ENCODE measurements at regions not wholly inside any gene's neighbourhood (a gene's known extent, or its start where the extent isn't known, plus 50 kb on each side); places are given as distances from the start of the nearest gene placed in this dataset.

- TF ChIP-seq SOX6 (IDR thresholded peaks at IDR 0.05): no peak
- TF ChIP-seq GATA2 (CRISPR knock-in tag; IDR thresholded peaks at IDR 0.05): no peak
- TF ChIP-seq NR4A1 (CRISPR knock-in tag; IDR thresholded peaks at IDR 0.05): no peak
- no peak for TF ChIP-seq NR4A1 (tag; IDR thresholded peaks at IDR 0.05)
- no peak for TF ChIP-seq NFXL1 (CRISPR knock-in tag; IDR thresholded peaks at IDR 0.05)
- TF ChIP-seq ZNF146 (CRISPR knock-in tag; IDR thresholded peaks at IDR 0.05; ENCODE audit: unreplicated experiment): no peak
Observed at GRCh38 chr19:57028804-57029525, 90.8 kb upstream of the USP29 start (continued).

- H3K27me3 ChIP-seq (ENCODE audit: control insufficient read depth in 2 of 2, insufficient read depth in 2 of 2, low read length in 2 of 2): no peaks in the 10 kb centered on the region
- 0 out of 2 replicates have a peak, but pooled peaks cover 2% of the 10 kb centered on the region for H3K9me3 ChIP-seq (replicated peaks; ENCODE audit: control insufficient read depth, insufficient read depth, low read depth, low read length)
- H3K79me2 ChIP-seq (ENCODE audit: control insufficient read depth, insufficient read depth, low read length): no peaks in the 10 kb centered on the region
- no peak overlapping the region for H3K27ac ChIP-seq (ENCODE audit: extremely low read depth, low read depth, low read length)
- under 1% methylated on average over 12 of the region's 12 CpGs for WGBS (ENCODE audit: insufficient coverage, low coverage, missing lambda C conversion rate)
- POLR2A ChIA-PET: no interaction called here
- H4K20me1 ChIP-seq (replicated peaks; ENCODE audit: control insufficient read depth, insufficient read depth, low read length): no peaks in the 10 kb centered on the region
- TF ChIP-seq XRCC5 (IDR thresholded peaks at IDR 0.05; ENCODE audit: low read depth, low read length) (no peak), U2AF2 (optimal IDR thresholded peaks at IDR 0.05; ENCODE audit: low read depth, low read length) (no peak), GTF2E2 (tag; IDR thresholded peaks at IDR 0.05) (no peak), ZC3H8 (IDR thresholded peaks at IDR 0.05) (no peak)
- no peak overlapping the region for H3K4me2 ChIP-seq (ENCODE audit: insufficient read depth, low read length)
- no peak overlapping the region for H3K9ac ChIP-seq (ENCODE audit: insufficient read depth in 1 of 2, low read depth in 2 of 2, low read length in 2 of 2)
- in situ Hi-C loops (cut with MboI) (no loop called here), intact Hi-C loops (cut with micrococcal nuclease) (no loop called here)
- BruUV-seq (replicated peaks): no TSS peak
- no peak for ATAC-seq
- no peaks in the 10 kb centered on the region for H3K4me1 ChIP-seq (replicated peaks in 1 of 2; ENCODE audit: control insufficient read depth in 2 of 2, insufficient read depth in 2 of 2, low read length in 2 of 2)
- no peaks in the 10 kb centered on the region for H3K9me1 ChIP-seq (ENCODE audit: control insufficient read depth, insufficient read depth, low read length)
- H3K36me3 ChIP-seq (ENCODE audit: control insufficient read depth, insufficient read depth, low read length): no peaks in the 10 kb centered on the region
- no peak for FAIRE-seq
- H2AFZ ChIP-seq (ENCODE audit: low read depth, low read length): no peak overlapping the region
- H3K4me3 ChIP-seq: no peak overlapping the region
- CTCF ChIA-PET (ENCODE audit: low intra/inter-chr PET ratio): no interaction called here
- no peak for DNase-seq (ENCODE audit: extremely low read depth in 1 of 4, low spot score in 3 of 4)
Observed at GRCh38 chr19:57031106-57031505, 88.7 kb upstream of the USP29 start.

Data from K562 (cell line).